ENCODE measurements at regions not wholly inside any gene's neighbourhood (a gene's known extent, or its start where the extent isn't known, plus 50 kb on each side); places are given as distances from the start of the nearest gene placed in this dataset.

GRCh38 chr17:33352526-33352925 is 59.4 kb upstream of the ASIC2 start:
- no peak for DNase-seq
- Mint-ChIP-seq H3K4me1 (no peaks in the 10 kb centered on the region), H3K36me3 (no peaks in the 10 kb centered on the region), H3K9me3 (peaks cover 0 to 3% (median 0%) of the 10 kb centered on the region in 6 donors), H3K4me3 (no peak overlapping the region), H3K27ac (no peak overlapping the region), H3K27me3 (ENCODE audit: low read depth in 3 of 3) (peaks cover 0 to 5% (median 0%) of the 10 kb centered on the region in 3 donors)

- Mint-ChIP-seq H3K9me3 (peaks cover 0 to 3% (median 0%) of the 10 kb centered on the region in 6 donors), H3K4me1 (no peaks in the 10 kb centered on the region), H3K27me3 (ENCODE audit: low read depth in 3 of 3) (peaks cover 0 to 5% (median 0%) of the 10 kb centered on the region in 3 donors), H3K36me3 (no peaks in the 10 kb centered on the region), H3K4me3 (no peak overlapping the region), H3K27ac (no peak overlapping the region)
- no peak for DNase-seq
Observed at GRCh38 chr17:33356266-33356665, 63.2 kb upstream of the ASIC2 start.

- Mint-ChIP-seq H3K4me3 (no peak overlapping the region), H3K27me3 (ENCODE audit: low read depth in 3 of 3) (peaks cover under 1 to 8% (median 5%) of the 10 kb centered on the region in 3 donors), H3K27ac (no peak overlapping the region), H3K36me3 (no peaks in the 10 kb centered on the region), H3K4me1 (no peaks in the 10 kb centered on the region), H3K9me3 (no peaks in the 10 kb centered on the region)
- DNase-seq, result no peak
Observed at GRCh38 chr17:33363475-33363874, 70.4 kb upstream of the ASIC2 start.

DNA sequence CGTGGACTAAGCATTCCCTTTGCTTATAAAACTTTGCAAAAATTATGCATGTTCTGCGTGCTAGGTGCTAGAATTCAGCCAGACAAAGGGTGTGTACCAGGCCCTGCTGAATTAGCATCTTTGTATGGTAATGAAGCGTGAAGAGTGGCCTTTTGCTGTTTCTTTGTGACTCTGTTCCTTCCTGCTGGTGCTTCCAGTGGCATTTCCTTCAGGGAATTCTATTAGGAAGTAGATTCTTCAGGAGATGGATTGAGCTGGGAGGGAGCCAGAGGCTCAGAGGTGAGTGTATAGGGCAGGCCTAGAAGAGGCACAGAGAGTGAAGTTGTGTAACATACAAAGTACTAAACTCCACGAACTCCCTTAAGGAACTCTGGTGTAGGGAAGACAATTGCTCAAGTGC is 73.9 kb upstream of the ASIC2 start:
- peaks cover 1 to 8% (median 5%) of the 10 kb centered on the region in 3 donors for H3K27me3 Mint-ChIP-seq (ENCODE audit: low read depth in 3 of 3)
- no peaks in the 10 kb centered on the region for H3K9me3 Mint-ChIP-seq
- H3K4me3 Mint-ChIP-seq, result no peak overlapping the region
- no peak overlapping the region for H3K27ac Mint-ChIP-seq
- H3K36me3 Mint-ChIP-seq, result no peaks in the 10 kb centered on the region
- DNase-seq, result no peak
- H3K4me1 Mint-ChIP-seq, result no peaks in the 10 kb centered on the region

- no peak for DNase-seq
- no peaks in the 10 kb centered on the region for H3K4me1 Mint-ChIP-seq
- H3K9me3 Mint-ChIP-seq, result no peaks in the 10 kb centered on the region
- no peak overlapping the region for H3K27ac Mint-ChIP-seq
- no peak overlapping the region for H3K4me3 Mint-ChIP-seq
- no peaks in the 10 kb centered on the region for H3K36me3 Mint-ChIP-seq
- H3K27me3 Mint-ChIP-seq (ENCODE audit: low read depth in 3 of 3), result peaks cover 1 to 7% (median 2%) of the 10 kb centered on the region in 3 donors
Observed at GRCh38 chr17:33369149-33369548, 76.1 kb upstream of the ASIC2 start.

DNA sequence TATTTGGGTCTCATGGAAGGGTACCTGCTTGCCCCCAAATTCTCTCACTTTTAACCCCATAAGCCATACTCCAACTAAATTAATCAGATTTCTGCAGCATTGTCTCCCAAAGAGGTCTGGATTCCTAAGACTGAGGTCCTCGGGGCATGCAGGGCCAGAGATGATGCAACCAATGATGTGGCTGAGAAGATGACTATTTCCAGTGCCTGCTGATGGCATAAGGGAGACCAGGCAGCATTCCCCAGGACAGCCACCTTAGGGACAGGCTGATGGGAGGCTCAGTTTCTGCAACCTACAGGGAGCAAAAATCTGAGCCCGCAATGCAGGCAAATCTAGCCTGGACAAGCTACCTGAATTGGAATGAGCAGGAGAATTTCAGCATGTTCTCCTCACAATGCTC is 76.8 kb upstream of the ASIC2 start:
- no peak overlapping the region for H3K4me3 Mint-ChIP-seq
- no peaks in the 10 kb centered on the region for H3K36me3 Mint-ChIP-seq
- DNase-seq, result no peak
- no peak overlapping the region for H3K27ac Mint-ChIP-seq
- no peaks in the 10 kb centered on the region for H3K9me3 Mint-ChIP-seq
- no peaks in the 10 kb centered on the region for H3K4me1 Mint-ChIP-seq
- peaks cover 1 to 4% (median 3%) of the 10 kb centered on the region in 3 donors for H3K27me3 Mint-ChIP-seq (ENCODE audit: low read depth in 3 of 3)

DNA sequence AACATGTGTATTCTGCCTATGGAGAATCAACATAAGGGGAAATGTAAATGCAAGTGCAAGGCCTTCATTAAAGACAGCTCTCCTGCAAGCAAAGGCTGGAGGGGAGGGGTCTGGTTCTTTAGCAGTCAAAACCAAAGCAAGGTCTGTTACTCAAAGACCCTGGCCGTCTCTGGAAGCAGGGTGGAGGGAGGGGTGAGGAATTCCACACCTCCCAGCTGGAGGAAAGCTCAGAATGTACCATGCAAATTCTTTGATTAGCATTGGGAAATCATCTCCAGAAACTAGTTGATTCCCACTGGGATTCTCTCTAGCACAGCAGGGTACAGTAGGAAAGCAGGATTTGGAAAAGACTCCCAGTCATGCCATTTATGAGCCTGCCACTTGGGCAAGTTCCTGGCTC is 77.3 kb upstream of the ASIC2 start:
- H3K27me3 Mint-ChIP-seq (ENCODE audit: low read depth in 3 of 3), result peaks cover 1 to 3% (median 2%) of the 10 kb centered on the region in 3 donors
- H3K36me3 Mint-ChIP-seq, result no peaks in the 10 kb centered on the region
- no peak overlapping the region for H3K27ac Mint-ChIP-seq
- H3K4me3 Mint-ChIP-seq, result no peak overlapping the region
- H3K9me3 Mint-ChIP-seq, result no peaks in the 10 kb centered on the region
- H3K4me1 Mint-ChIP-seq, result no peaks in the 10 kb centered on the region
- DNase-seq, result no peak

GRCh38 chr17:33371377-33371776 is 78.3 kb upstream of the ASIC2 start:
- DNase-seq, result no peak
- H3K27ac Mint-ChIP-seq, result no peak overlapping the region
- H3K36me3 Mint-ChIP-seq, result no peaks in the 10 kb centered on the region
- H3K4me3 Mint-ChIP-seq, result no peak overlapping the region
- H3K27me3 Mint-ChIP-seq (ENCODE audit: low read depth in 3 of 3), result peaks cover 1 to 3% (median 2%) of the 10 kb centered on the region in 3 donors
- H3K9me3 Mint-ChIP-seq, result no peaks in the 10 kb centered on the region
- H3K4me1 Mint-ChIP-seq, result no peaks in the 10 kb centered on the region

GRCh38 chr17:33373273-33373672 is 80.2 kb upstream of the ASIC2 start:
- no peak overlapping the region for H3K4me3 Mint-ChIP-seq
- H3K36me3 Mint-ChIP-seq, result no peaks in the 10 kb centered on the region
- no peak for DNase-seq
- H3K27ac Mint-ChIP-seq, result no peak overlapping the region
- no peaks in the 10 kb centered on the region for H3K9me3 Mint-ChIP-seq
- no peaks in the 10 kb centered on the region for H3K4me1 Mint-ChIP-seq
- peaks cover 1 to 3% (median 2%) of the 10 kb centered on the region in 3 donors for H3K27me3 Mint-ChIP-seq (ENCODE audit: low read depth in 3 of 3)

DNA sequence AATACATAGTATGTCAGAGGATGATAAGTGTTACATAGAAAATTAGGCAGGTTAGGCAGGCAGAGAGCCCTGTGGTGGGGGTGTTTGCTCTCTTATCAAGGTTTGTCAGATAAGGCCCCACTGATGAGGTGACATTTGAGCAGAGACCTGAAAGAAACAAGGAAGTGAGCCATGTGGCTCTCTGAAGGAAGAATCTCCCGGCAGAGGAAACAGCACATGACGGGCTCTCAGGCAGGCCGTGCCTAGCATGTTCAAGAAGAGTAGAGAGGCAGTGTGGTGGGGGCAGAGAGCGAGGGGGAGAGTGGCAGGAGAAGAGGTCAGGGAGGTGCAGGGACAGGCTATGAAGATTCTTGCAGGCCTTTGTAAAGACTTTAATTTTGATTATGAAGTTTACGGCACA is 82.0 kb upstream of the ASIC2 start:
- H3K36me3 Mint-ChIP-seq, result no peaks in the 10 kb centered on the region
- H3K27ac Mint-ChIP-seq, result no peak overlapping the region
- no peak for DNase-seq
- no peaks in the 10 kb centered on the region for H3K9me3 Mint-ChIP-seq
- H3K27me3 Mint-ChIP-seq (ENCODE audit: low read depth in 3 of 3), result peaks cover 3 to 4% (median 3%) of the 10 kb centered on the region in 3 donors
- no peak overlapping the region for H3K4me3 Mint-ChIP-seq
- no peaks in the 10 kb centered on the region for H3K4me1 Mint-ChIP-seq

GRCh38 chr17:33375783-33376182 is 82.7 kb upstream of the ASIC2 start:
- no peaks in the 10 kb centered on the region for H3K36me3 Mint-ChIP-seq
- peaks cover 3 to 4% (median 3%) of the 10 kb centered on the region in 3 donors for H3K27me3 Mint-ChIP-seq (ENCODE audit: low read depth in 3 of 3)
- H3K4me1 Mint-ChIP-seq, result no peaks in the 10 kb centered on the region
- H3K27ac Mint-ChIP-seq, result no peak overlapping the region
- no peaks in the 10 kb centered on the region for H3K9me3 Mint-ChIP-seq
- H3K4me3 Mint-ChIP-seq, result no peak overlapping the region
- DNase-seq, result no peak

- no peak overlapping the region for H3K27ac Mint-ChIP-seq
- no peaks in the 10 kb centered on the region for H3K4me1 Mint-ChIP-seq
- H3K4me3 Mint-ChIP-seq, result no peak overlapping the region
- no peak for DNase-seq
- no peaks in the 10 kb centered on the region for H3K9me3 Mint-ChIP-seq
- H3K36me3 Mint-ChIP-seq, result no peaks in the 10 kb centered on the region
- H3K27me3 Mint-ChIP-seq (ENCODE audit: low read depth in 3 of 3), result peaks cover 3 to 4% (median 3%) of the 10 kb centered on the region in 3 donors
Observed at GRCh38 chr17:33377837-33378595, 84.9 kb upstream of the ASIC2 start.

- no peaks in the 10 kb centered on the region for H3K36me3 Mint-ChIP-seq
- no peak for DNase-seq
Observed at GRCh38 chr17:33381201-33381600, 88.1 kb upstream of the ASIC2 start.

DNA sequence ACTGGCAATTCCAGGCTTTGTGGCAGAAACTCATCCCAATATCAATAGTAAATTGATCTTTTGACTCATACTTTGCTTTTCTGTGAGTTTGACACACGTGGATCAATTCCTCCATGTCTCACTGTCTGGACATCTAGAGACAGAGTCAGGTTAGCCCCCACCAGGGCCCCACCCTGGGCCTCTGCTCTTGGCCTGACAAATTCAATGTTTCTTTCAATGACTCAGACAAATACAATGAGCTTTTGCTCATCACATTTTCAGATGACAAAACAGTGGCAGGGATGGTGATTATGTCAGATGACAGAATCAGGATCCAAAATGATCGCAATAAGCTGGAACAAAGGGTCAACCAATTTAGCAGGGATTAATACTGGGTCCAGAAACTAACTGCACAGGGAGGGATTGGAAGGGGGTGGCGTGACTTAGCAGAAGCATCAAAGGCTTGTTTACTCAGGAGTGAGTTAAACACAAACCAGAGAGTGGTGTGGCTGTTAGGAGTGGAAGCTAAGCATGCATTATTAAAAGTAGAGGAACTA is 90.5 kb upstream of the ASIC2 start:
- Mint-ChIP-seq H3K4me1 (no peaks in the 10 kb centered on the region), H3K27ac (no peak overlapping the region), H3K36me3 (no peaks in the 10 kb centered on the region), H3K27me3 (ENCODE audit: low read depth in 3 of 3) (peaks cover 3 to 12% (median 6%) of the 10 kb centered on the region in 3 donors), H3K9me3 (no peaks in the 10 kb centered on the region), H3K4me3 (no peak overlapping the region)
- no peak for DNase-seq

More at GRCh38 chr17:33381201-33381600, 88.1 kb upstream of the ASIC2 start:
- Mint-ChIP-seq H3K27ac (no peak overlapping the region), H3K4me1 (no peaks in the 10 kb centered on the region), H3K27me3 (ENCODE audit: low read depth in 3 of 3) (peaks cover 0 to 12% (median 3%) of the 10 kb centered on the region in 3 donors), H3K9me3 (no peaks in the 10 kb centered on the region), H3K4me3 (no peak overlapping the region)

DNA sequence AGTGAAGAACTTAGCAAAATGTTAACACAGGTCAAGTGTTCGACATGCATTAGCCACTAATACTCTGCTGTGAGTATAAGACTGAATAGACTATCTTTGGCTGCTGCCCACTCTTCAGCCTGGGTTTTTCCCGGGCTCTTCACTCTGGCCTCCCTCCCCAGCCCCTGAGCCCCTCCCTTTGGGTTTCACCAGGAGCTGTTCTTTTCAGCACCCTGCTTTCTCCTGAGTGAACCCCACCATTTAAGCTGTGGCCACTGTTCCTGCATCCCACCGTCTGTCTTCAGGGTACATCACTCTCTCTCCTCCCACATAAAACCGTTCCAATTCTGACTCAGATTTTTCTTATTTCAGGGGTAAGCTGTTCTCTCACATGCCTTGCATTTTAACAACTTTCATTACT is 92.0 kb upstream of the ASIC2 start:
- Mint-ChIP-seq H3K4me3 (no peak overlapping the region), H3K27ac (no peak overlapping the region), H3K27me3 (ENCODE audit: low read depth in 3 of 3) (peaks cover 2 to 8% (median 6%) of the 10 kb centered on the region in 3 donors), H3K36me3 (no peaks in the 10 kb centered on the region), H3K9me3 (no peaks in the 10 kb centered on the region), H3K4me1 (no peaks in the 10 kb centered on the region)
- DNase-seq, result no peak

All from immature natural killer cell (primary cell).